ENCODE measurements at regions not wholly inside any gene's neighbourhood (a gene's known extent, or its start where the extent isn't known, plus 50 kb on each side); places are given as distances from the start of the nearest gene placed in this dataset.

GRCh38 chr18:22678486-22678885 lies 254.6 kb upstream of the RBBP8 start:
- DNase-seq, result no peak

- DNase-seq, result no peak
Observed at GRCh38 chr18:22680944-22681343, 252.2 kb upstream of the RBBP8 start.

- no peak for DNase-seq
Observed at GRCh38 chr18:22681908-22682307, 251.2 kb upstream of the RBBP8 start.

GRCh38 chr18:22682720-22683119 lies 250.4 kb upstream of the RBBP8 start:
- DNase-seq, result no peak

- no peak for DNase-seq
Observed at GRCh38 chr18:22683196-22683676, 249.9 kb upstream of the RBBP8 start.

- no peak for DNase-seq
Observed at GRCh38 chr18:22683786-22684185, 249.3 kb upstream of the RBBP8 start.

GRCh38 chr18:22684268-22684667 lies 248.9 kb upstream of the RBBP8 start:
- no peak for DNase-seq

- DNase-seq, result no peak
Observed at GRCh38 chr18:22685788-22686187, 247.3 kb upstream of the RBBP8 start.

GRCh38 chr18:22687892-22688680 lies 245.0 kb upstream of the RBBP8 start:
- no peak for DNase-seq

GRCh38 chr18:22688877-22689496 lies 244.1 kb upstream of the RBBP8 start:
- DNase-seq, result no peak

- no peak for DNase-seq
Observed at GRCh38 chr18:22689712-22690111, 243.4 kb upstream of the RBBP8 start.

- no peak for DNase-seq
Observed at GRCh38 chr18:22690556-22690955, 242.6 kb upstream of the RBBP8 start.

- no peak for DNase-seq
Observed at GRCh38 chr18:22691946-22692710, 241.0 kb upstream of the RBBP8 start.

GRCh38 chr18:22694954-22695353 lies 238.2 kb upstream of the RBBP8 start:
- no peak for DNase-seq

- no peak for DNase-seq
Observed at GRCh38 chr18:22695674-22696073, 237.5 kb upstream of the RBBP8 start.

GRCh38 chr18:22697561-22697960 lies 235.6 kb upstream of the RBBP8 start:
- DNase-seq, result no peak

- DNase-seq, result no peak
Observed at GRCh38 chr18:22698711-22699110, 234.4 kb upstream of the RBBP8 start.

- DNase-seq, result no peak
Observed at GRCh38 chr18:22699629-22700028, 233.5 kb upstream of the RBBP8 start.

- DNase-seq, result no peak
Observed at GRCh38 chr18:22700920-22701319, 232.2 kb upstream of the RBBP8 start.

GRCh38 chr18:22701326-22701725 lies 231.8 kb upstream of the RBBP8 start:
- DNase-seq, result no peak

- DNase-seq, result no peak
Observed at GRCh38 chr18:22701795-22702194, 231.3 kb upstream of the RBBP8 start.

GRCh38 chr18:22702806-22703205 lies 230.3 kb upstream of the RBBP8 start:
- DNase-seq, result no peak

GRCh38 chr18:22703883-22704585 lies 229.1 kb upstream of the RBBP8 start:
- peak; percentile 34 to 53 for DNase-seq

All from AML-193 (cell line).